H1 (cell line): ENCODE measurements at regions not wholly inside any gene's neighbourhood (a gene's known extent, or its start where the extent isn't known, plus 50 kb on each side); places are given as distances from the start of the nearest gene placed in this dataset.

Source experiments
- CTCF ChIA-PET: fragments of 300-600 bp; sonication (Branson Sonifier 250); formaldehyde crosslinking; loops from one replicate; lab custom pipeline; 2021; ENCODE audit not compliant: partially characterized antibody; lab: Charles Lee
- POLR2A ChIA-PET: fragments of 300-600 bp; sonication (Branson Sonifier 250); formaldehyde crosslinking; loops from one replicate; lab custom pipeline; 2021; ENCODE audit warnings: inconsistent platforms; ENCODE audit not compliant: partially characterized antibody; lab: Charles Lee
- DNase-seq, 2 experiments: peaks; one replicate each; pipeline versions ENCODE4 v3.0.0 to v3.0.0-alpha.2; 2010 to 2022; ENCODE audit warnings: low spot score in 2 of 2, low read depth in 1 of 2, mixed read lengths in 1 of 2
- FAIRE-seq: peaks from 2 replicates; lab custom pipeline; 2011; peaks lifted over from hg19 to GRCh38; lab: Jason Lieb, UNC
- H2AFZ ChIP-seq: 2 replicates; pipeline ENCODE4 v1.8.1; 2012; ENCODE audit warnings: low read length, inconsistent platforms
- H2AK5ac ChIP-seq: 2 replicates; pipeline ENCODE4 v1.6.1; 2013; ENCODE audit warnings: low read depth, low read length
- H2BK120ac ChIP-seq: replicated peaks from 2 replicates; pipeline ENCODE3; 2013; ENCODE audit warnings: low read depth, low read length, inconsistent platforms
- H2BK12ac ChIP-seq: 2 replicates; pipeline ENCODE4 v1.6.1; 2013; ENCODE audit warnings: low read depth, low read length
- H2BK15ac ChIP-seq: 2 replicates; pipeline ENCODE4 v1.6.1; 2013; ENCODE audit warnings: low read length
- H2BK20ac ChIP-seq: 2 replicates; pipeline ENCODE4 v1.6.1; 2013; ENCODE audit warnings: low read length
- H2BK5ac ChIP-seq: 2 replicates; pipeline ENCODE4 v1.6.1; 2013; ENCODE audit warnings: low read depth, low read length
- H3K14ac ChIP-seq: 2 replicates; pipeline ENCODE4 v1.6.1; 2013; ENCODE audit warnings: inconsistent platforms; ENCODE audit not compliant: insufficient read length
- H3K18ac ChIP-seq: 2 replicates; pipeline ENCODE4 v1.6.1; 2013; ENCODE audit warnings: low read length; ENCODE audit errors: extremely low read depth
- H3K23ac ChIP-seq: 2 replicates; pipeline ENCODE4 v1.6.1; 2013; ENCODE audit warnings: inconsistent platforms; ENCODE audit not compliant: insufficient read length
- H3K23me2 ChIP-seq: 2 replicates; pipeline ENCODE4 v1.6.1; 2013; ENCODE audit warnings: low read depth, low read length
- H3K27ac ChIP-seq: 2 replicates; pipeline ENCODE4 v1.6.1; 2011; ENCODE audit warnings: low read depth, low read length, inconsistent platforms
- H3K27me3 ChIP-seq, 4 experiments: replicated peaks in 1 of 4; 1 replicate in 1 of 4; 2 replicates in 3 of 4; pipeline versions ENCODE4 v1.6.1 to v1.8.1; 2011 to 2013; ENCODE audit warnings: low read length in 3 of 4, mild to moderate bottlenecking in 3 of 4, inconsistent platforms in 2 of 4, mixed read lengths in 2 of 4, moderate library complexity in 1 of 4; ENCODE audit not compliant: control insufficient read depth in 3 of 4, insufficient read depth in 3 of 4; ENCODE audit errors: extremely low read depth in 1 of 4
- H3K36me3 ChIP-seq, 4 experiments: 2 replicates each; pipeline versions ENCODE4 v1.6.1 to v1.8.1; 2011 to 2013; ENCODE audit warnings: mild to moderate bottlenecking in 4 of 4, low read length in 3 of 4, moderate library complexity in 2 of 4, control low read depth in 1 of 4, inconsistent platforms in 1 of 4; ENCODE audit not compliant: insufficient read depth in 4 of 4, control insufficient read depth in 2 of 4
- H3K4ac ChIP-seq: replicated peaks from 2 replicates; pipeline ENCODE3; 2013; ENCODE audit warnings: low read length, low read depth, mixed read lengths, inconsistent platforms; ENCODE audit not compliant: insufficient read length
- H3K4me1 ChIP-seq, 4 experiments: replicated peaks in 1 of 4; 1 replicate in 1 of 4; 2 replicates in 3 of 4; pipeline versions ENCODE4 v1.6.1 to v1.8.1; 2011 to 2013; ENCODE audit warnings: low read length in 3 of 4, inconsistent platforms in 2 of 4, mixed read lengths in 1 of 4; ENCODE audit not compliant: insufficient read depth in 4 of 4, control insufficient read depth in 3 of 4
- H3K4me2 ChIP-seq, 2 experiments: 2 replicates each; pipeline versions ENCODE4 v1.6.1 to v1.8.1; 2011 to 2013; ENCODE audit warnings: low read depth in 2 of 2, low read length in 2 of 2, control low read depth in 1 of 2, inconsistent platforms in 1 of 2, mild to moderate bottlenecking in 1 of 2; ENCODE audit not compliant: insufficient read depth in 1 of 2
- H3K4me3 ChIP-seq, 4 experiments: fragments of 200-600, 300-600 bp in 1 of 4; sonication (generic), shearing (Covaris generic), sonication (Bioruptor Twin) in 1 of 4; 2 replicates each; pipeline versions ENCODE4 v1.5.1 to v1.8.1; 2011 to 2016; ENCODE audit warnings: low read length in 4 of 4, low read depth in 3 of 4, control low read depth in 2 of 4, inconsistent platforms in 2 of 4, mild to moderate bottlenecking in 2 of 4, mixed read lengths in 1 of 4, moderate library complexity in 1 of 4; ENCODE audit not compliant: insufficient read depth in 2 of 4; ENCODE audit errors: extremely low read depth in 1 of 4
- H3K56ac ChIP-seq: replicated peaks from 2 replicates; pipeline ENCODE3; 2013; ENCODE audit warnings: low read depth, mild to moderate bottlenecking, mixed read lengths, low read length, inconsistent platforms; ENCODE audit not compliant: insufficient read length
- H3K79me1 ChIP-seq: 2 replicates; pipeline ENCODE4 v1.6.1; 2013; ENCODE audit warnings: low read depth, low read length, control low read depth
- H3K79me2 ChIP-seq, 2 experiments: 2 replicates each; pipeline versions ENCODE4 v1.6.1 to v1.8.1; 2012 to 2013; ENCODE audit warnings: low read length in 2 of 2, mild to moderate bottlenecking in 2 of 2, inconsistent platforms in 1 of 2; ENCODE audit not compliant: insufficient read depth in 2 of 2, control insufficient read depth in 1 of 2
- H3K9ac ChIP-seq, 4 experiments: replicated peaks in 1 of 4; 1 replicate in 1 of 4; 2 replicates in 3 of 4; pipeline versions ENCODE4 v1.6.1 to v1.8.1; 2011 to 2013; ENCODE audit warnings: low read depth in 3 of 4, low read length in 3 of 4, control low read depth in 2 of 4, mild to moderate bottlenecking in 2 of 4, moderate library complexity in 2 of 4, inconsistent platforms in 1 of 4; ENCODE audit errors: extremely low read depth in 1 of 4
- H3K9me3 ChIP-seq, 2 experiments: 2 replicates each; pipeline versions ENCODE4 v1.6.1 to v1.8.1; 2012 to 2013; ENCODE audit warnings: mild to moderate bottlenecking in 2 of 2, moderate library complexity in 2 of 2, control low read depth in 1 of 2, inconsistent platforms in 1 of 2, low read depth in 1 of 2, low read length in 1 of 2, mixed read lengths in 1 of 2; ENCODE audit not compliant: insufficient read depth in 2 of 2
- H4K20me1 ChIP-seq, 2 experiments: replicated peaks in 1 of 2; 2 replicates each; pipeline versions ENCODE3 to v1.8.1; 2011 to 2013; ENCODE audit warnings: inconsistent platforms in 2 of 2, low read length in 2 of 2, mild to moderate bottlenecking in 1 of 2; ENCODE audit not compliant: insufficient read depth in 2 of 2, control insufficient read depth in 1 of 2
- H4K5ac ChIP-seq: 2 replicates; pipeline ENCODE4 v1.6.1; 2013; ENCODE audit warnings: low read length, low read depth, mixed read lengths, inconsistent platforms; ENCODE audit not compliant: insufficient read length
- H4K8ac ChIP-seq: 2 replicates; pipeline ENCODE4 v1.8.0; 2013; ENCODE audit warnings: mild to moderate bottlenecking, moderate library complexity, low read length, inconsistent platforms; ENCODE audit not compliant: insufficient read depth; ENCODE audit errors: extremely low read depth
- H4K91ac ChIP-seq: replicated peaks from 2 replicates; pipeline ENCODE3; 2013; ENCODE audit warnings: low read length, mixed read lengths, inconsistent platforms; ENCODE audit not compliant: insufficient read length
- BCL11A ChIP-seq, 2 experiments: IDR thresholded peaks; one replicate each; pipeline ENCODE4 v1.6.1; 2011; ENCODE audit warnings: low read depth in 2 of 2, low read length in 2 of 2, mild to moderate bottlenecking in 2 of 2
- BRCA1 ChIP-seq: IDR thresholded peaks from 2 replicates; pipeline ENCODE4 v1.6.1; 2012; ENCODE audit warnings: low read depth, low read length, improper control_type of control experiment
- CREB1 ChIP-seq: IDR thresholded peaks from 2 replicates; pipeline ENCODE4 v1.6.1; 2012; ENCODE audit warnings: inconsistent platforms
- GTF2F1 ChIP-seq: IDR thresholded peaks from 2 replicates; pipeline ENCODE4 v1.6.1; 2012; ENCODE audit warnings: low read depth, low read length, improper control_type of control experiment, borderline replicate concordance
- HDAC2 ChIP-seq, 2 experiments: fragments of 300-600 bp in 1 of 2; sonication (generic) in 1 of 2; IDR thresholded peaks; 2 replicates each; pipeline ENCODE4 v1.6.1; 2011 to 2012; ENCODE audit warnings: low read depth in 2 of 2, low read length in 2 of 2, mild to moderate bottlenecking in 2 of 2, moderate library complexity in 2 of 2, borderline replicate concordance in 1 of 2, inconsistent platforms in 1 of 2
- JUN ChIP-seq: IDR thresholded peaks from 2 replicates; pipeline ENCODE4 v1.6.1; 2011; ENCODE audit warnings: low read depth, mild to moderate bottlenecking, improper control_type of control experiment, low read length
- RFX5 ChIP-seq: IDR thresholded peaks from 2 replicates; pipeline ENCODE4 v1.6.1; 2011; ENCODE audit warnings: low read depth, low read length, improper control_type of control experiment, borderline replicate concordance
- RNF2 ChIP-seq: fragments of 200-900, 300-1000 bp; sonication (generic); IDR thresholded peaks from 2 replicates; pipeline ENCODE4 v1.7.1; 2016; ENCODE audit warnings: borderline replicate concordance, low read depth, mild to moderate bottlenecking, antibody characterized with exemption, low read length; ENCODE audit not compliant: poor library complexity, severe bottlenecking; ENCODE audit errors: missing control alignments
- SIRT6 ChIP-seq: IDR thresholded peaks from one replicate; pipeline ENCODE4 v1.7.1; 2012; ENCODE audit warnings: low read length, inconsistent platforms
- SP2 ChIP-seq: IDR thresholded peaks from 2 replicates; pipeline ENCODE4 v1.6.1; 2012; ENCODE audit warnings: mild to moderate bottlenecking, low read length, inconsistent platforms
- SRF ChIP-seq: IDR thresholded peaks from 2 replicates; pipeline ENCODE4 v1.6.1; 2011; ENCODE audit warnings: mild to moderate bottlenecking, low read depth, low read length, moderate library complexity
- YY1 ChIP-seq: IDR thresholded peaks from 2 replicates; pipeline ENCODE4 v1.6.1; 2011; ENCODE audit warnings: low read depth, mild to moderate bottlenecking, low read length
- WGBS, 2 experiments: shearing (Covaris generic) in 1 of 2; methylation state at CpG; one replicate each; pipeline versions ENCODE4 v1.1.6 to v1.1.7; 2013 to 2015; ENCODE audit warnings: low lambda C conversion rate in 2 of 2, mixed read lengths in 2 of 2, inconsistent platforms in 1 of 2, low coverage in 1 of 2, missing lambda C conversion rate in 1 of 2; ENCODE audit not compliant: insufficient replicate concordance in 2 of 2, insufficient coverage in 1 of 2, insufficient read length in 1 of 2; ENCODE audit errors: extremely low coverage in 1 of 2, missing lambda C conversion rate in 1 of 2; 5-methylcytosine and 5-hydroxymethylcytosine counted together
- TF ChIP-seq, protein P1 (sequence below), 3 experiments: IDR thresholded peaks; 1 replicate in 2 of 3; 2 replicates in 1 of 3; pipeline versions ENCODE4 v1.5.1 to v1.6.1; 2011; ENCODE audit warnings: low read length in 3 of 3, mild to moderate bottlenecking in 3 of 3, inconsistent platforms in 2 of 3, low read depth in 1 of 3, moderate library complexity in 1 of 3; ENCODE audit not compliant: insufficient read depth in 1 of 3; ENCODE audit errors: control extremely low read depth in 1 of 3

DNA sequence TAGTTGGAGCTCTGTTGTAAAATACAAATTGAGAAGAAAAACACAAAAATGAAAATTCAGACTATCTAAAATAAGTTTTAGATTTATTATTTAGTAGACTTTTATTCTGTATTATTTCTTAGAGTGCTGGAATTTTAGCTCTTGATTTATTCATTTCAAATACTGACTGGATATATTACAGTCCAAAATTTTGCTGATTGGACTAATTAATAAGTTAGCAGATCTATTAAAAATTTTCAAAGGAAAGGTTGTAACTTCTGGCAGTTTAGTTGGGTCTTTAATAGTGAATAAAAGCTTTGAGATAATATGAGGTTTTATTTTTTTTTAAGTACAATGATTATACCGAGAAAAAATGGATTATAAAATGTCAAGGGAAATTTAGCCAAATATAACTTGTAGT is 1224.9 kb upstream of the SPRY2 start:
- Histone ChIP-seq H3K79me2 (no peaks in the 10 kb centered on the region), H3K9ac (no peak overlapping the region), H3K27ac (no peak overlapping the region), H4K8ac (no peak overlapping the region), H3K4me3 (no peak overlapping the region), H2BK20ac (no peak overlapping the region), H3K14ac (no peak overlapping the region), H4K5ac (no peak overlapping the region), H3K36me3 (no peaks in the 10 kb centered on the region), H2AK5ac (no peak overlapping the region), H2BK15ac (no peak overlapping the region), H3K18ac (no peak overlapping the region), H4K91ac (no peak overlapping the region), H2BK120ac (no peak overlapping the region), H3K56ac (no peak overlapping the region), H3K27me3 (no peaks in the 10 kb centered on the region), H3K4me1 (no peaks in the 10 kb centered on the region), H2BK5ac (no peak overlapping the region), H3K9me3 (no peaks in the 10 kb centered on the region), H4K20me1 (no peaks in the 10 kb centered on the region), H3K23me2 (no peaks in the 10 kb centered on the region), H2AFZ (no peak overlapping the region), H3K4me2 (no peak overlapping the region), H3K23ac (no peak overlapping the region), H3K79me1 (no peaks in the 10 kb centered on the region), H2BK12ac (no peak overlapping the region), H3K4ac (no peak overlapping the region)
- ChIA-PET POLR2A (no interaction called here), CTCF (interaction anchor here (0.8 kb wide), 1 partner anchor 37 kb away, joined by 3 read pairs; no protein-coding TSS in a partner anchor)
- WGBS, 2 experiments, result 94% methylated on average over 1 of the region's 1 CpG; no CpG with 5 or more reads in 1 of the 2 experiments
- FAIRE-seq (no peak), DNase-seq (no peak)
- TF ChIP-seq SP2, result no peak
- TF ChIP-seq BRCA1, result no peak
- no peak for TF ChIP-seq RFX5
- TF ChIP-seq RNF2, result no peak
- TF ChIP-seq SRF, result no peak
- TF ChIP-seq HDAC2 (IDR thresholded peaks at IDR 0.05; ENCODE audit: borderline replicate concordance in 1 of 2, low read depth in 2 of 2, low read length in 2 of 2), result no peak
- no peak for TF ChIP-seq SIRT6
- TF ChIP-seq GTF2F1, result no peak
- TF ChIP-seq BCL11A (IDR thresholded peaks at IDR 0.05; ENCODE audit: low read depth in 2 of 2, low read length in 2 of 2), result no peak
- TF ChIP-seq CREB1, result no peak
- no peak for TF ChIP-seq YY1
- TF ChIP-seq, protein P1, sequence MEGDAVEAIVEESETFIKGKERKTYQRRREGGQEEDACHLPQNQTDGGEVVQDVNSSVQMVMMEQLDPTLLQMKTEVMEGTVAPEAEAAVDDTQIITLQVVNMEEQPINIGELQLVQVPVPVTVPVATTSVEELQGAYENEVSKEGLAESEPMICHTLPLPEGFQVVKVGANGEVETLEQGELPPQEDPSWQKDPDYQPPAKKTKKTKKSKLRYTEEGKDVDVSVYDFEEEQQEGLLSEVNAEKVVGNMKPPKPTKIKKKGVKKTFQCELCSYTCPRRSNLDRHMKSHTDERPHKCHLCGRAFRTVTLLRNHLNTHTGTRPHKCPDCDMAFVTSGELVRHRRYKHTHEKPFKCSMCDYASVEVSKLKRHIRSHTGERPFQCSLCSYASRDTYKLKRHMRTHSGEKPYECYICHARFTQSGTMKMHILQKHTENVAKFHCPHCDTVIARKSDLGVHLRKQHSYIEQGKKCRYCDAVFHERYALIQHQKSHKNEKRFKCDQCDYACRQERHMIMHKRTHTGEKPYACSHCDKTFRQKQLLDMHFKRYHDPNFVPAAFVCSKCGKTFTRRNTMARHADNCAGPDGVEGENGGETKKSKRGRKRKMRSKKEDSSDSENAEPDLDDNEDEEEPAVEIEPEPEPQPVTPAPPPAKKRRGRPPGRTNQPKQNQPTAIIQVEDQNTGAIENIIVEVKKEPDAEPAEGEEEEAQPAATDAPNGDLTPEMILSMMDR (IDR thresholded peaks at IDR 0.05; ENCODE audit: control extremely low read depth in 1 of 3, insufficient read depth in 1 of 3, low read depth in 1 of 3, low read length in 3 of 3), result no peak
- TF ChIP-seq JUN, result no peak
